ENCODE measurements at regions not wholly inside any gene's neighbourhood (a gene's known extent, or its start where the extent isn't known, plus 50 kb on each side); places are given as distances from the start of the nearest gene placed in this dataset.

DNA sequence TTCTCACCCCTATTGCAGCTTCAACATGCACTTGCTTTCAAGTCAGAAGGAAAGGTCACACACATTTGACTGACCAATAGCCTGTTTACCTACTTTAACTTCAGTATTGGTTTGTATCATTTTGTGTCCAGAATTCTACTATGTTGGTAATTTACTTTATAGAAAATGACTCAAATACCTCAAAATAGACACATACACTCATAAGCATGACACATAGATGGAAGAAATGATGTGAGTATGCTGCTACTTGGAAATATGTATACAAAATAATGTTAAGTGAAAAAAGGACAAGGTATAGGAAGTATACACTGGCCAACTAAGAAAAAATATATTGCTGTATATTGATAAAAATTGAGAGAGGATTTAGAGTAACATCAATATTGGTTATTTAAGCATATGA lies 98.8 kb upstream of the CASK start:
- no peak overlapping the region for H2AFZ ChIP-seq (ENCODE audit: low read depth, low read length, poor library complexity, severe bottlenecking)
- no peaks in the 10 kb centered on the region for H3K27me3 ChIP-seq (ENCODE audit: insufficient read depth, low read length)
- RAD21 ChIA-PET (ENCODE audit: low non-redundant PET in 1 of 2, low total read pairs in 2 of 2, uncharacterized antibody in 2 of 2, unreplicated experiment in 2 of 2), result no interaction called here
- no peaks in the 10 kb centered on the region for H4K20me1 ChIP-seq (ENCODE audit: insufficient read depth)
- H3K9me3 ChIP-seq (ENCODE audit: control insufficient read depth in 1 of 2, insufficient read depth in 1 of 2, low read depth in 1 of 2, low read length in 2 of 2), result no peaks in the 10 kb centered on the region
- no peak for TF ChIP-seq POLR2A (IDR thresholded peaks at IDR 0.05; ENCODE audit: borderline replicate concordance, extremely low read depth, insufficient read depth, insufficient read length)
- TF ChIP-seq RAD21 (IDR thresholded peaks at IDR 0.05; ENCODE audit: low read depth), result no peak
- no peak for TF ChIP-seq JUND (IDR thresholded peaks at IDR 0.05)
- TF ChIP-seq FOSL1 (IDR thresholded peaks at IDR 0.05; ENCODE audit: low read depth), result no peak
- no peak overlapping the region for H3K4me2 ChIP-seq (ENCODE audit: low read length)
- no peak overlapping the region for H3K4me3 ChIP-seq (replicated peaks in 1 of 2; ENCODE audit: low read depth in 1 of 2, low read length in 2 of 2)
- no peak overlapping the region for H3K9ac ChIP-seq (ENCODE audit: low read length)
- H3K9me2 ChIP-seq (ENCODE audit: insufficient read depth), result no peaks in the 10 kb centered on the region
- H3K79me2 ChIP-seq (ENCODE audit: insufficient read depth, low read length), result no peaks in the 10 kb centered on the region
- intact Hi-C loops (cut with micrococcal nuclease), result no loop called here
- DNase-seq (ENCODE audit: low read depth, low spot score) (no peak), ATAC-seq (no peak)
- POLR2A ChIA-PET, result no interaction called here
- CTCF ChIA-PET, result no interaction called here
- no TSS peak for BruUV-seq (replicated peaks)
- H3K27ac ChIP-seq (ENCODE audit: low read depth, low read length), result no peak overlapping the region
- H3K36me3 ChIP-seq (ENCODE audit: control insufficient read depth in 1 of 2, insufficient read depth in 2 of 2, low read length in 2 of 2), result no peaks in the 10 kb centered on the region
- no peaks in the 10 kb centered on the region for H3K4me1 ChIP-seq (ENCODE audit: control insufficient read depth in 1 of 2, insufficient read depth in 2 of 2, low read length in 2 of 2)

DNA sequence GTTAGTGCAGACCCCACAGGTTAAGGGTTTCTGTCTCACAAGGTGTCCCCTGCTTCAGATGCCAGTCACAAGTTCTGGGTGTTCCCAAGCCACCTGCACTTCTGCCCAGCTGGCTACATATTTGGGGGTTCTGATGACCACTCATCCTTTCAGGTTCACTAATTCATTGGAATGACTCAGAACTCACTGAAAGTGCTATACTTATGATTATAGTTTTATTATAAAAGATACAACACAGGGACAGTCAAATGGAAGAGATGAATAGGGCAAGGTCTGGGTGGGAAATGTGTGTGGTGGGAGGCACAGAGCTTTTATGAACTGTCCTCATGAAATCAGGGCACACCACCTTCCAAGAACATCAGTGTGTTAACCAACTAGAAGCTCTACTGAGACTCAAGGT lies 97.7 kb upstream of the CASK start:
- POLR2A ChIA-PET, result no interaction called here

More for the DNA sequence above, 97.7 kb upstream of the CASK start:
- BruUV-seq (replicated peaks), result no TSS peak
- H3K4me2 ChIP-seq (ENCODE audit: low read length), result no peak overlapping the region
- no peaks in the 10 kb centered on the region for H3K4me1 ChIP-seq (ENCODE audit: control insufficient read depth in 1 of 2, insufficient read depth in 2 of 2, low read length in 2 of 2)
- no peaks in the 10 kb centered on the region for H3K27me3 ChIP-seq (ENCODE audit: insufficient read depth, low read length)
- H3K79me2 ChIP-seq (ENCODE audit: insufficient read depth, low read length), result no peaks in the 10 kb centered on the region
- intact Hi-C loops (cut with micrococcal nuclease), result no loop called here
- no peaks in the 10 kb centered on the region for H3K9me2 ChIP-seq (ENCODE audit: insufficient read depth)
- no peaks in the 10 kb centered on the region for H3K36me3 ChIP-seq (ENCODE audit: control insufficient read depth in 1 of 2, insufficient read depth in 2 of 2, low read length in 2 of 2)
- TF ChIP-seq POLR2A (IDR thresholded peaks at IDR 0.05; ENCODE audit: borderline replicate concordance, extremely low read depth, insufficient read depth, insufficient read length) (no peak), CBX3 (IDR thresholded peaks at IDR 0.05; ENCODE audit: low read depth) (no peak), SRF (IDR thresholded peaks at IDR 0.05; ENCODE audit: low read depth) (no peak), YY1 (IDR thresholded peaks at IDR 0.05; ENCODE audit: extremely low read depth, insufficient replicate concordance, low read depth, low read length) (no peak), ZNF274 (IDR thresholded peaks at IDR 0.05; ENCODE audit: low read depth, low read length) (no peak), SP1 (IDR thresholded peaks at IDR 0.05; ENCODE audit: low read depth) (no peak), SIN3A (IDR thresholded peaks at IDR 0.05; ENCODE audit: low read depth) (no peak), CEBPB (IDR thresholded peaks at IDR 0.05; ENCODE audit: low read depth) (no peak), TCF7L2 (IDR thresholded peaks at IDR 0.05; ENCODE audit: borderline replicate concordance, extremely low read depth, insufficient read depth, insufficient read length) (no peak), POLR2AphosphoS5 (IDR thresholded peaks at IDR 0.05; ENCODE audit: low read depth, low read length) (no peak), FOSL1 (IDR thresholded peaks at IDR 0.05; ENCODE audit: low read depth) (no peak)
- TF ChIP-seq, protein P1, sequence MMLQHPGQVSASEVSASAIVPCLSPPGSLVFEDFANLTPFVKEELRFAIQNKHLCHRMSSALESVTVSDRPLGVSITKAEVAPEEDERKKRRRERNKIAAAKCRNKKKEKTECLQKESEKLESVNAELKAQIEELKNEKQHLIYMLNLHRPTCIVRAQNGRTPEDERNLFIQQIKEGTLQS (IDR thresholded peaks at IDR 0.05), result no peak
- TF ChIP-seq, protein P2, sequence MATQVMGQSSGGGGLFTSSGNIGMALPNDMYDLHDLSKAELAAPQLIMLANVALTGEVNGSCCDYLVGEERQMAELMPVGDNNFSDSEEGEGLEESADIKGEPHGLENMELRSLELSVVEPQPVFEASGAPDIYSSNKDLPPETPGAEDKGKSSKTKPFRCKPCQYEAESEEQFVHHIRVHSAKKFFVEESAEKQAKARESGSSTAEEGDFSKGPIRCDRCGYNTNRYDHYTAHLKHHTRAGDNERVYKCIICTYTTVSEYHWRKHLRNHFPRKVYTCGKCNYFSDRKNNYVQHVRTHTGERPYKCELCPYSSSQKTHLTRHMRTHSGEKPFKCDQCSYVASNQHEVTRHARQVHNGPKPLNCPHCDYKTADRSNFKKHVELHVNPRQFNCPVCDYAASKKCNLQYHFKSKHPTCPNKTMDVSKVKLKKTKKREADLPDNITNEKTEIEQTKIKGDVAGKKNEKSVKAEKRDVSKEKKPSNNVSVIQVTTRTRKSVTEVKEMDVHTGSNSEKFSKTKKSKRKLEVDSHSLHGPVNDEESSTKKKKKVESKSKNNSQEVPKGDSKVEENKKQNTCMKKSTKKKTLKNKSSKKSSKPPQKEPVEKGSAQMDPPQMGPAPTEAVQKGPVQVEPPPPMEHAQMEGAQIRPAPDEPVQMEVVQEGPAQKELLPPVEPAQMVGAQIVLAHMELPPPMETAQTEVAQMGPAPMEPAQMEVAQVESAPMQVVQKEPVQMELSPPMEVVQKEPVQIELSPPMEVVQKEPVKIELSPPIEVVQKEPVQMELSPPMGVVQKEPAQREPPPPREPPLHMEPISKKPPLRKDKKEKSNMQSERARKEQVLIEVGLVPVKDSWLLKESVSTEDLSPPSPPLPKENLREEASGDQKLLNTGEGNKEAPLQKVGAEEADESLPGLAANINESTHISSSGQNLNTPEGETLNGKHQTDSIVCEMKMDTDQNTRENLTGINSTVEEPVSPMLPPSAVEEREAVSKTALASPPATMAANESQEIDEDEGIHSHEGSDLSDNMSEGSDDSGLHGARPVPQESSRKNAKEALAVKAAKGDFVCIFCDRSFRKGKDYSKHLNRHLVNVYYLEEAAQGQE (IDR thresholded peaks at IDR 0.05; ENCODE audit: low read depth), result no peak
- TF ChIP-seq, protein P3, sequence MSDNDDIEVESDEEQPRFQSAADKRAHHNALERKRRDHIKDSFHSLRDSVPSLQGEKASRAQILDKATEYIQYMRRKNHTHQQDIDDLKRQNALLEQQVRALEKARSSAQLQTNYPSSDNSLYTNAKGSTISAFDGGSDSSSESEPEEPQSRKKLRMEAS (IDR thresholded peaks at IDR 0.05), result no peak
- TF ChIP-seq, protein P4, sequence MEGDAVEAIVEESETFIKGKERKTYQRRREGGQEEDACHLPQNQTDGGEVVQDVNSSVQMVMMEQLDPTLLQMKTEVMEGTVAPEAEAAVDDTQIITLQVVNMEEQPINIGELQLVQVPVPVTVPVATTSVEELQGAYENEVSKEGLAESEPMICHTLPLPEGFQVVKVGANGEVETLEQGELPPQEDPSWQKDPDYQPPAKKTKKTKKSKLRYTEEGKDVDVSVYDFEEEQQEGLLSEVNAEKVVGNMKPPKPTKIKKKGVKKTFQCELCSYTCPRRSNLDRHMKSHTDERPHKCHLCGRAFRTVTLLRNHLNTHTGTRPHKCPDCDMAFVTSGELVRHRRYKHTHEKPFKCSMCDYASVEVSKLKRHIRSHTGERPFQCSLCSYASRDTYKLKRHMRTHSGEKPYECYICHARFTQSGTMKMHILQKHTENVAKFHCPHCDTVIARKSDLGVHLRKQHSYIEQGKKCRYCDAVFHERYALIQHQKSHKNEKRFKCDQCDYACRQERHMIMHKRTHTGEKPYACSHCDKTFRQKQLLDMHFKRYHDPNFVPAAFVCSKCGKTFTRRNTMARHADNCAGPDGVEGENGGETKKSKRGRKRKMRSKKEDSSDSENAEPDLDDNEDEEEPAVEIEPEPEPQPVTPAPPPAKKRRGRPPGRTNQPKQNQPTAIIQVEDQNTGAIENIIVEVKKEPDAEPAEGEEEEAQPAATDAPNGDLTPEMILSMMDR (IDR thresholded peaks at IDR 0.05 in 2 of 3, conservative IDR thresholded peaks at IDR 0.05 in 1 of 3; ENCODE audit: borderline replicate concordance in 1 of 3, insufficient read depth in 1 of 3, low read depth in 2 of 3, low read length in 2 of 3), result no peak
- no peaks in the 10 kb centered on the region for H4K20me1 ChIP-seq (ENCODE audit: insufficient read depth)
- H3K27ac ChIP-seq (ENCODE audit: low read depth, low read length), result no peak overlapping the region
- H3K4me3 ChIP-seq (replicated peaks in 1 of 2; ENCODE audit: low read depth in 1 of 2, low read length in 2 of 2), result no peak overlapping the region
- H2AFZ ChIP-seq (ENCODE audit: low read depth, low read length, poor library complexity, severe bottlenecking), result no peak overlapping the region
- ATAC-seq, result no peak
- DNase-seq (ENCODE audit: low read depth, low spot score), result no peak
- ChIA-PET RAD21 (ENCODE audit: low non-redundant PET in 1 of 2, low total read pairs in 2 of 2, uncharacterized antibody in 2 of 2, unreplicated experiment in 2 of 2) (no interaction called here), CTCF (no interaction called here)
- no peak overlapping the region for H3K9ac ChIP-seq (ENCODE audit: low read length)
- no peaks in the 10 kb centered on the region for H3K9me3 ChIP-seq (ENCODE audit: control insufficient read depth in 1 of 2, insufficient read depth in 1 of 2, low read depth in 1 of 2, low read length in 2 of 2)

Data from HCT116 (cell line).